Stimulated activated effector memory CD8-positive, alpha-beta T cell treated with anti-CD3 and anti-CD28 coated beads, Interleukin-12 subunit alpha, Interleukin-12 subunit beta, amount 100 ng/mL, for 72 hours (primary cell): ENCODE measurements at regions not wholly inside any gene's neighbourhood (a gene's known extent, or its start where the extent isn't known, plus 50 kb on each side); places are given as distances from the start of the nearest gene placed in this dataset.
"Not testable (repeated sequence)": the region's sequence is repeated elsewhere in the genome, so short reads cannot be mapped to it uniquely, and the experiment has no call there.

Experiments used
- ATAC-seq: fragments of 150-1000 bp; cut with Tn5 transposase; 2 replicates; pipeline ENCODE4 v1.10.0; 2021
- DNase-seq, 2 donors: peaks; one replicate each; pipeline ENCODE4 v3.0.0; 2021 to 2022; ENCODE audit warnings: low spot score in 2 of 2
- H3K27ac Mint-ChIP-seq: one replicate; pipeline ENCODE4 v1.8.0; 2022; ENCODE audit warnings: mild to moderate bottlenecking, mixed read lengths
- H3K36me3 Mint-ChIP-seq: one replicate; pipeline ENCODE4 v1.8.0; 2022; ENCODE audit warnings: mild to moderate bottlenecking, mixed read lengths
- H3K4me1 Mint-ChIP-seq: one replicate; pipeline ENCODE4 v1.8.0; 2022; ENCODE audit warnings: mixed read lengths
- H3K4me3 Mint-ChIP-seq: one replicate; pipeline ENCODE4 v1.8.0; 2022; ENCODE audit warnings: mild to moderate bottlenecking, mixed read lengths
- H3K9me3 Mint-ChIP-seq: one replicate; pipeline ENCODE4 v1.8.0; 2022; ENCODE audit warnings: mixed read lengths

DNA sequence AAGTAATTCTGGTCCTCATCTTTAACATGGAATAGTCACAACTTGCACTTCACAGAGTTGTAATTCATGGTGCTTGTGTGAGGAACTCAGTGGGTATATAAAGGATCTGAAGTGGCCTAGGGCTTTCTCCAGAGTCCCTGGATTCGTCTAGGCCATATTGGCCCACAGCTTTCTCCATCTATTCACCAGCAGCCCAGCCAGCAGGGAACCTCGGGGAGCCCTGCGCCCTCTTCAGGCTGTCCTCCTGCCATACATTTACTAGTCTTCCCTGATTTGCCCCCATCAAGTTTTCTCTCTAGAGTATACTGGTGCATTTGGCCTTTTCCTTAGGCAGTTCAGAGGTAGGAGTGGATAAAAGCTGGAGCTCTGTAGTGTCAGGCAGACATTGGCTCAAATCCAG, 278.3 kb downstream of the MYCN start:
- no peaks in the 10 kb centered on the region for H3K4me1 Mint-ChIP-seq
- no peak overlapping the region for H3K4me3 Mint-ChIP-seq
- no peak for DNase-seq
- H3K27ac Mint-ChIP-seq, result no peak overlapping the region
- H3K36me3 Mint-ChIP-seq, result no peaks in the 10 kb centered on the region
- peaks cover 14% of the 10 kb centered on the region for H3K9me3 Mint-ChIP-seq
- ATAC-seq, result no peak

DNA sequence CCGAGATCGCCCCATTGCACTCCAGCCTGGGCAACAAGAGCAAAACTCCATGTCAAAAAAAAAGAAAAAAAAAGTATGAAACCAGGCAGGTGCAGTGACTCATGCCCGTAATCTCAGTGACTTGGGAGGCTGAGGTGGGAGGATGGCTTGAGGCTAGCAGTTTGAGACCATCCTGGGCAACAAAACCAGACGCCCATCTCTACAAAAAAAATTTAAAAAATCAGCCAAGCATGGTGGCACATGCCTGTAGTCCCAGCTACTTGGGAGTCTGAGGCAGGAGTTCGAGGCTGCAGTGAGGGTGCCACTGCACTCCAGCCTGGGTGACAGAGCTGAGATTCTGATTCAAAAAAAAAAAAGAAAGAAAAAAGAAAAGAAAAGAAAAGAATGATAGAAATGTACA, 277.8 kb downstream of the MYCN start:
- no peaks in the 10 kb centered on the region for H3K4me1 Mint-ChIP-seq
- ATAC-seq, result no peak
- DNase-seq, result no peak
- peaks cover 14% of the 10 kb centered on the region for H3K9me3 Mint-ChIP-seq
- H3K4me3 Mint-ChIP-seq, result no peak overlapping the region
- no peaks in the 10 kb centered on the region for H3K36me3 Mint-ChIP-seq
- H3K27ac Mint-ChIP-seq, result no peak overlapping the region

DNA sequence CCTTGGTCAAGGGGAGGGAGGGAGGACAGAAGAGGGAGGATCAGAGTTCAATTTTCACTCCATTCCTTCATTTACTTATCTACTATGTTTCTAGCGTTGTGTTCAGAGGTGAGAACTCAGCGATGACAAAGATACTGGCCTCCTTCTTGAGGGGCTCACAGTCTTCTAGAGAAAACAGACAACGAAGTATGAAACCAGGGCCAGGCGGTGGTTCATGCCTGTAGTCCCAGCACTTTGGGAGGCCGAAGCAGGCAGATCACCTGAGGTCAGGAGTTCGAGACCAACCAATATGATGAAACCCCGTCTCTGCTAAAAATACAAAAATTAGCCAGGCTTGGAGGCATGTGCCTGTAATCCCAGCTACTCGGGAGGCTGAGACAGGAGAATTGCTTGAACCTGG, 277.4 kb downstream of the MYCN start:
- not testable (repeated sequence) for DNase-seq, ATAC-seq, H3K27ac Mint-ChIP-seq, H3K36me3 Mint-ChIP-seq, H3K4me3 Mint-ChIP-seq, H3K4me1 Mint-ChIP-seq
- peaks cover 14% of the 10 kb centered on the region for H3K9me3 Mint-ChIP-seq

DNA sequence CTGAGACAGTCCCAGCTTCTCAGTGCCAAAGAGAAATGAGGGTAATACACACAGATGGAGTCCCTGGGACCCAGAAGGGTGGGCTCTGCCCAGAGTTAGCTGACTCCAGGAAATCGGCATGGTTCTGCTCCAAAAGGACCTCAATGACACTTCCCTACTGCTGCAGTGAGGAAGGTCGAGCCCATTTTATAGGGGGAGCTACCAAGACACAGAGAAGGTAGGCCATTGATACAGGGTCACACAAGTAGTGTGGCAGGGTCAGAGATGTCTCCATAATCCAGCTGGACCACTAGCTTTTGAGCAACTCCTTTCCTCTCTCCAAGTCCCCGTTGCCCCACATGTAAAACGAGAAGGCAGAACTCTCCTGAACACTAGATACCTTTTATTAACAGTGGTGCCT, 276.9 kb downstream of the MYCN start:
- ATAC-seq (no peak), DNase-seq (no peak)
- Mint-ChIP-seq H3K4me3 (no peak overlapping the region), H3K36me3 (no peaks in the 10 kb centered on the region), H3K4me1 (no peaks in the 10 kb centered on the region), H3K9me3 (peaks cover 13% of the 10 kb centered on the region), H3K27ac (no peak overlapping the region)

DNA sequence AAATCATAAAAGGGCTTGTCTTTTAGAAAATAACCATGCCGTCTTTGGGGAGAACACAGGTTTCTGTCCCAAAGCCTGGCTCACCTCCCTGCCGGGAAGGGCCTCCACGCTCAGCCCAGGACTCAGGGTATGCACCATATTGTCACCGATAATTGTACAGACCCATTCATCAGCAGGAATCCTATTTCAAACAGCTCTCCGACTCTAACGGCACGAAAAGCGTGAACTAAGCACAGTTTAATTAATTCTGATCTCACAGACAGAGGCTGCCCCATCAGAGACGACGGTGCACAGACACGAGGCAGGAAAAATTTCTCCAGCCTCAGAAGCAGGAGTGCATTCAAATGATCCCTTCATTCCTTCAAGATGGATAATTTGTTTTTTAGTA, 276.2 kb downstream of the MYCN start:
- H3K9me3 Mint-ChIP-seq, result peaks cover 5% of the 10 kb centered on the region
- H3K27ac Mint-ChIP-seq, result no peak overlapping the region
- no peaks in the 10 kb centered on the region for H3K4me1 Mint-ChIP-seq
- no peaks in the 10 kb centered on the region for H3K36me3 Mint-ChIP-seq
- H3K4me3 Mint-ChIP-seq, result no peak overlapping the region
- ATAC-seq (no peak), DNase-seq (no peak)

DNA sequence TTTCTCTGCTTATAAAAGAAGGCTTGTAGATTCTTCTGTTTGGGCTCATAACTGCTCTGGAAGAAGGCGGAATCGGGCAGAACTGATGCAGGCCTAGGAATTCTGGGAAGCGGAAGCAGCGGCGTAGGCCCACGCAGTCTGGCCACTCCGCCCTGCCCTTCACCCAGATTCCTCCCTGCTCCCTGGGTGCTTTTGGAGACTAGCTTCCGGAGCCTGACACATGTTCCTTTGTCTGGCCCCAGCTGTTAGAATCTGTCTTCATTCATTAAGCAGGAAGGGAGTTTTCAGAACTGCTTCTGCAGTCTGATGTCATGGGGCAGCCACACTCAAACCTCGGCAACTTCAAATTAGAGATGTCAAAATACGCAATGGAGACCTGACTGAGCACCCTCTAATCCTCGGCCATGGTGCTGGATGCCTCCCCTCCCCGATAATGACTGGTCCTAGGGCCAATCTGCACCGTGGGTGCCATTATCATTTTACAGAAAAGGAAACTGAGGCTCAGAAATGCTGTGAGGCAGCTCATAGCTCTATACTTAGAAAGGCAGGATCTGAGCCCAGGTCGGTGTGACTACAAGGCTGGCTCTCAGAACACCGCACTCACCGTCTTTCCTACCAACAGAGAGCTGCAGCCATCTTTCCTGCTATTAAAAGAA, 275.7 kb downstream of the MYCN start:
- no peak for DNase-seq
- Mint-ChIP-seq H3K36me3 (no peaks in the 10 kb centered on the region), H3K4me3 (no peak overlapping the region), H3K27ac (no peak overlapping the region), H3K9me3 (peaks cover 3% of the 10 kb centered on the region), H3K4me1 (no peaks in the 10 kb centered on the region)
- no peak for ATAC-seq

DNA sequence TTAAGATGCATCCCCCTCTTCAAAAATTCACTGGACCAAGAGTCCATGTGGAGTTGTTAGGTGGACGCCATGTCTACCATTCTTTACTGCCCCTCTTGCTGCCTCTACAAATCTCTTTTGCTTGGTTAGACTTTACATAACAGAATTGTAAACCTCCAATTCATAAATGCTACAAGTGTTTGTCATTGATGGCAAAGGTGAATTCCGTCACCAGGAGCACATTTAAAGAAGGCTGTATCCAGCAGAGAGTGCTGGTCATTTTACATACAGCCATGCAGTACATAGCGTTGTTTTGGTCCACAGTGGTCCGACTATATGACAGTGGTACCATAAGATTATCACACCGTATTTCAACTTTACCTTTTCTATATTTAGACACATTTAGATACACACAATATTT, 274.5 kb downstream of the MYCN start:
- Mint-ChIP-seq H3K9me3 (peaks cover 7% of the 10 kb centered on the region), H3K36me3 (no peaks in the 10 kb centered on the region), H3K4me1 (no peaks in the 10 kb centered on the region), H3K4me3 (no peak overlapping the region), H3K27ac (no peak overlapping the region)
- DNase-seq (no peak), ATAC-seq (no peak)

DNA sequence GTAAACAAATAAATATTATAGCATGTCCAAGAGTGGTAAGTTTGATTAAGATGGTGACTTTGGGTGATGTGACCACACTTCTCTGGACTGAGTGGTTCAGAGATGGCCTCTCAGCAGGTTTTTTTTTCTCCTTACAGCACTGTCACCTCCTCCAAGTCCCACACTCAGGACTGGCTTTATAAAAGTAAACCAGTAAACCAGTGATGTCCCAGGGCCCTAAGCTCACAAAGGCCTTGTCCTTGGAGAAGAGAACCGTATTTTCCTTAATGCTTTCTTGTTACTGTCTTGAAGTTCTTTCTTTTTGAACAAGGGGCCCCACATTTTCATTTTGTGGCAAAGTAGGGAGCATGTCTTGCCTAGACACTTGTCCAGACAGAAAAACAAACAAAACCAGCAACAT, 274.0 kb downstream of the MYCN start:
- DNase-seq (no peak), ATAC-seq (no peak)
- Mint-ChIP-seq H3K9me3 (peaks cover 7% of the 10 kb centered on the region), H3K36me3 (no peaks in the 10 kb centered on the region), H3K27ac (no peak overlapping the region), H3K4me1 (no peaks in the 10 kb centered on the region), H3K4me3 (no peak overlapping the region)

DNA sequence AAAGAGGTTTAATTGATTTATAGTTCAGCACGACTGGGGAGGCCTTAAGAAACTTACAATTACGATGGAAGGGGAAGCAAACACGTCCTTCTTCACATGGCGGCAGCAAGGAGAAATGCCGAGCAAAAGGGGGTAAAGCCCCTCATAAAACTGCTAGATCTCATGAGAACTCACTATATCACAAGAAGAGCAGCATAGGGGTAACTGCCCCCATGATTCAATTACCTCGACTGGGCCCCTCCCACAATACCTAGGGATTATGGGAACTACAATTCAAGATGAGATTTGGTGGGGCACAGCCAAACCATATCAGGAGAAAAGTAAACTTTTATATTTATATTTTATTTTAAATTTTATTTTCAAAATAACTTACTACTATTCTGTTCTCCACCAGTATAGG, 272.0 kb downstream of the MYCN start:
- Mint-ChIP-seq H3K36me3 (no peaks in the 10 kb centered on the region), H3K27ac (no peak overlapping the region), H3K4me1 (no peaks in the 10 kb centered on the region), H3K9me3 (peaks cover 10% of the 10 kb centered on the region), H3K4me3 (no peak overlapping the region)
- ATAC-seq (no peak), DNase-seq (no peak)

DNA sequence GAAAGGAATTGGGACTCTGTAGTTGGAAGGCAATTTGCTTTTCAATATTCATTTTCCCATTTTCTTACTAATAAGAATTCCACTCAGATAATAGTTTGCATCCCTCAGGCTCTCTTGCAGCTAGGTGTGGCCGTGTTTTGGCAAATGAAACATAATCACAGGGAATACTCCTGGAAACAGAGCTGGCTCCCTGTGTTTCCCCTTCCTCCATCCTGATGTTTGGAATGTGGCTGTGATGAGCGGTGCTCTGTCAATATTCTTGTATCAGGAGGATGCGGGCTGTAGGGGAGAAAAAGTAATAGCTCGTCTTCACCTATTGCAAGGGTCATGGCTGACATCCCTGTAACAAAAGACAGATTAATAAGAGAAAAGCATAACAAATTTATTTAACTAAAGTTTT, 271.0 kb downstream of the MYCN start:
- no peak for ATAC-seq
- no peaks in the 10 kb centered on the region for H3K36me3 Mint-ChIP-seq
- H3K4me3 Mint-ChIP-seq, result no peak overlapping the region

DNA sequence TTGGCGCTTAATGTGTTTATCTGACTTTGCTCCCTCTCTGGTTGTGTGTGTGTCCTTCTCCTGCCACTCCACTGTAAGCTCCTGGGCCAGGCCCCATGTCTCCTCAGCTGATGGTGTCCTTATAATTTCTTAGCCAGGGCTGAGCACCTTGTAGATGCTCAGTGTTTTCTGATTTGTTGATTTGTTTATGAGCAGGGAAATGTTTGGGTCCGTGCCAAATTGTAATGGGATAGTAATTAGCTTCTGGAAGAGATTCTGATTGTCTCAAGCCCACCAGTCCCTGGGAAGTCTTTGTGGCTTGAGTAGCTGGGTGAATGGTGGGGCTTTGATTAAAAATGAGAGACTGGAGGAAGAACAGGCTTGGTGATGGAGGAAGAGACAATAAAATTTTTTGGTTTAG, 270.5 kb downstream of the MYCN start:
- ATAC-seq, result no peak
- Mint-ChIP-seq H3K4me1 (no peaks in the 10 kb centered on the region), H3K36me3 (no peaks in the 10 kb centered on the region), H3K27ac (no peak overlapping the region), H3K9me3 (peaks cover 10% of the 10 kb centered on the region), H3K4me3 (no peak overlapping the region)
- no peak for DNase-seq

More for the DNA sequence above, 271.0 kb downstream of the MYCN start:
- Mint-ChIP-seq H3K4me1 (no peaks in the 10 kb centered on the region), H3K9me3 (peaks cover 10% of the 10 kb centered on the region), H3K27ac (no peak overlapping the region)
- no peak for DNase-seq

DNA sequence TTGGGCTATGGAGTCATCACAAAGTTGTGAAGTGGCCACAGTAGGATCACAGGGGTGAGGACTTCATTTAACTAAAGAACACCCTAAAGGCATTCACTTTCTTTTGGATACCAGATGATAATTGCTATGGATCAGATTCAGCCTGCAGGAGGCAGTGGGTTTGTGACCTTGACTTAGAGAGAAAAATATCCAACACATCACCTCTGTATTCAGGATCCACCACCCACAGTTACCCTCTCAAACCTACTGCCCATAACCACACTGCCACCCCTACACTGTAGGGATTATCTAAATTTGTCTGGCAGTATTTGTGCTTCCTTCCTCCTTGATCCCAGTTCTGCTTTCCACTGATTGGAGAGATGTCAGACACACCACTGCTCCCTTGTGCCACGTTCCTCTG, 269.4 kb downstream of the MYCN start:
- Mint-ChIP-seq H3K36me3 (no peaks in the 10 kb centered on the region), H3K9me3 (peaks cover 7% of the 10 kb centered on the region), H3K4me3 (no peak overlapping the region), H3K4me1 (no peaks in the 10 kb centered on the region), H3K27ac (no peak overlapping the region)
- no peak for DNase-seq
- ATAC-seq, result no peak

DNA sequence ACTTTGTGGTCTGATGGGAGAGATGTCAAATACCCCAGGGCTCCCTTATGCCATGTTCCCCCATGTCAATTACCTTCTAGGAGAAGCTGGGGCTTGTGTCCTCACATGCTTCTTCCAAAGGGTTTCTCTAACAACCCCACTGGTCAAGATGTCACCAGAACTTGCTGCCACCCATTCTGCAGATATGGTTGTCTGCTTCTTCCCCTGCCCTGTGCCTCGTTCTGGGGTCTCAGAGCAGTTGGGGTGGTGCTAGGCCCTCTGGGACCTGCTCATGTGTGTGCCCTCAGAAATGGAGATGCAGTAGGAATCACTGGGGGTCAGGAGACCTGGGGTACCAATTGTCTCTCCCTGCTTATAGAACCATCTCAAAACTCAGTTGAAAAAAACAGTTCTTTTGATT, 268.6 kb downstream of the MYCN start:
- H3K27ac Mint-ChIP-seq, result no peak overlapping the region
- no peaks in the 10 kb centered on the region for H3K36me3 Mint-ChIP-seq
- DNase-seq (no peak), ATAC-seq (no peak)
- no peaks in the 10 kb centered on the region for H3K4me1 Mint-ChIP-seq
- no peak overlapping the region for H3K4me3 Mint-ChIP-seq
- peaks cover 7% of the 10 kb centered on the region for H3K9me3 Mint-ChIP-seq

DNA sequence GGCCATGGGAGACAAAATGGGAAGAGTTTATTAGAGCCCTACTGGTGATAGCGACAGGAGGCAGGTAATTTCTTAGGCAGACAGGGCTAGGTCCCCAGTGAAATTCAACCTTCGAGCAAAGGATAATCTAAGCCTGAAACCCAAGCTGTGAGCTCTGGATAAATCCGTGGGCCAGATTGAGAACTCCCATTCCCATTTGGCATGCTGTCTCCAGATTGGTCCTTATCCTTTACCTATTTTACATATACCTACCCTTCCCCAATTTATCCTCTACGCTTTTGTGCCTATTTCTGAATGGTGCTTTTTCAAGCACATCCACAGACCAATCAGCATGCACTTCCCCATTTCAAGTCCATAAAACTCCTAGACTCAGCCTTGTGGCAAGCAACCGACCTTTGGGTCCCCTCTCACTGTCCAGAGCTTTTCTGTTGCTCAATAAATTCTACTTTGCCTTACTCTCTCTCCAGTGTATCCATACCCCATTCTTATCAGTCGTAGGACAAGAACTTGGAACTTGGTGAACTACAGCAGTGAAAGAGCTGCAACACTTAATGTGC, 268.0 kb downstream of the MYCN start:
- peaks cover 10% of the 10 kb centered on the region for H3K9me3 Mint-ChIP-seq
- H3K4me1 Mint-ChIP-seq, result no peaks in the 10 kb centered on the region
- no peak for ATAC-seq
- H3K4me3 Mint-ChIP-seq, result no peak overlapping the region
- H3K36me3 Mint-ChIP-seq, result no peaks in the 10 kb centered on the region
- DNase-seq, result no peak
- no peak overlapping the region for H3K27ac Mint-ChIP-seq

DNA sequence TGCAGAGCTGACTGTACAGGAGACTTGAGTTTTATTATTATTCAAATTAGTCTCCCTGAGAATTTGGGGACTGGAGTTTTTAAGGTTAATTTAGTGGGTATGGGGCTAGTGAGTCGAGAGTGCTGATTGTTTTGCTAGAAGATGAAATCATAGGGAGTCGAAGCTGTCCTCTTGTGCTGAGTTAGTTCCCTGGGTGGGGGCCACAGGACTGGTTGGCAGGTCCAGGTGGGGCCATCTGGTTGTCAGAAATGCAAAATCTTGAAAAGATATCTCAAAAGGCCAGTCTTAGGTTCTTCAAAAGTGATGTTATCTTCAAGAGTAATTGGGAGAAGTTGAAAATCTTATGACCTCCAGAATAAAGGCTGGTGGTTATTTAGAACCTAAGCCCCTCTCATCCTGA, 267.3 kb downstream of the MYCN start:
- Mint-ChIP-seq H3K9me3 (peaks cover 11% of the 10 kb centered on the region), H3K27ac (no peak overlapping the region), H3K4me3 (no peak overlapping the region), H3K36me3 (no peaks in the 10 kb centered on the region), H3K4me1 (no peaks in the 10 kb centered on the region)
- ATAC-seq (no peak), DNase-seq (no peak)

DNA sequence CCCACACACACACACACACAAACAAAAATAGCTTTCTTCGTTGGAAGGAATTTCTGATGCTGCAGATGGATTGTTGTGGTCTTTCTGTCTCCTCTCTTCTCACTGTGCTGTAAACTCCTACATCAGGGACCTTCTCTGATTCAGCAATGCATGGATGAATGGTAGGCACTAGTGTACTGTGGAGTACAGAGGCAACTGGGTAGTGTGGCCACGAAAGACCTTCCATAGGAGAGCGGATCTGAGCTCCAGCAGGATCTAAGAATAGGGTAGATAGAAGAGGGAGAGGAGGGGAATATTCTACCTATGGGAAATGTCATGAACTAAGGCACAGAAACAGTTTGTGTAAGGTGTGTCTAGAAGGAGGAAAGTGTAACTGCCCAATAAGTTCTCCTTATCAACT, 266.8 kb downstream of the MYCN start:
- ATAC-seq, result no peak
- no peak overlapping the region for H3K4me3 Mint-ChIP-seq
- peaks cover 11% of the 10 kb centered on the region for H3K9me3 Mint-ChIP-seq
- H3K4me1 Mint-ChIP-seq, result no peaks in the 10 kb centered on the region
- H3K27ac Mint-ChIP-seq, result no peak overlapping the region
- DNase-seq, result no peak
- no peaks in the 10 kb centered on the region for H3K36me3 Mint-ChIP-seq
